ENCODE measurements at regions not wholly inside any gene's neighbourhood (a gene's known extent, or its start where the extent isn't known, plus 50 kb on each side); places are given as distances from the start of the nearest gene placed in this dataset.

- Histone ChIP-seq H3K4me3 (ENCODE audit: low read depth, low read length) (no peak overlapping the region), H3K9me3 (ENCODE audit: control insufficient read depth, insufficient read depth, low read depth, low read length) (no peaks in the 10 kb centered on the region), H3K27ac (ENCODE audit: low read depth, low read length) (no peak overlapping the region), H3K9ac (ENCODE audit: low read length) (no peak overlapping the region), H3K27me3 (ENCODE audit: control insufficient read depth, insufficient read depth, low read length) (no peaks in the 10 kb centered on the region), H3K36me3 (ENCODE audit: control insufficient read depth, insufficient read depth, low read length) (no peaks in the 10 kb centered on the region), H3K4me1 (ENCODE audit: control insufficient read depth, insufficient read depth, low read length) (peaks cover 19% of the 10 kb centered on the region)
Observed at GRCh38 chr14:41298328-41298690, 308.4 kb upstream of the LRFN5 start.

- Histone ChIP-seq H3K9me3 (ENCODE audit: control insufficient read depth, insufficient read depth, low read depth, low read length) (no peaks in the 10 kb centered on the region), H3K4me3 (ENCODE audit: low read depth, low read length) (no peak overlapping the region), H3K27ac (ENCODE audit: low read depth, low read length) (no peak overlapping the region), H3K4me1 (ENCODE audit: control insufficient read depth, insufficient read depth, low read length) (peaks cover 19% of the 10 kb centered on the region), H3K27me3 (ENCODE audit: control insufficient read depth, insufficient read depth, low read length) (no peaks in the 10 kb centered on the region), H3K9ac (ENCODE audit: low read length) (no peak overlapping the region), H3K36me3 (ENCODE audit: control insufficient read depth, insufficient read depth, low read length) (no peaks in the 10 kb centered on the region)
Observed at GRCh38 chr14:41297576-41298327, 308.9 kb upstream of the LRFN5 start.

GRCh38 chr14:41295734-41296133, 310.9 kb upstream of the LRFN5 start:
- H3K27me3 ChIP-seq (ENCODE audit: control insufficient read depth, insufficient read depth, low read length) = no peaks in the 10 kb centered on the region
- H3K36me3 ChIP-seq (ENCODE audit: control insufficient read depth, insufficient read depth, low read length) = no peaks in the 10 kb centered on the region
- no peak overlapping the region for H3K9ac ChIP-seq (ENCODE audit: low read length)
- H3K4me3 ChIP-seq (ENCODE audit: low read depth, low read length) = no peak overlapping the region
- H3K9me3 ChIP-seq (ENCODE audit: control insufficient read depth, insufficient read depth, low read depth, low read length) = no peaks in the 10 kb centered on the region
- H3K4me1 ChIP-seq (ENCODE audit: control insufficient read depth, insufficient read depth, low read length) = peaks cover 4% of the 10 kb centered on the region; the same call in 1 of the 2 replicates
- no peak overlapping the region for H3K27ac ChIP-seq (ENCODE audit: low read depth, low read length)

- H3K4me1 ChIP-seq (ENCODE audit: control insufficient read depth, insufficient read depth, low read length) = no peaks in the 10 kb centered on the region
- no peaks in the 10 kb centered on the region for H3K27me3 ChIP-seq (ENCODE audit: control insufficient read depth, insufficient read depth, low read length)
- no peaks in the 10 kb centered on the region for H3K9me3 ChIP-seq (ENCODE audit: control insufficient read depth, insufficient read depth, low read depth, low read length)
- H3K4me3 ChIP-seq (ENCODE audit: low read depth, low read length) = no peak overlapping the region
- H3K9ac ChIP-seq (ENCODE audit: low read length) = no peak overlapping the region
- no peaks in the 10 kb centered on the region for H3K36me3 ChIP-seq (ENCODE audit: control insufficient read depth, insufficient read depth, low read length)
- no peak overlapping the region for H3K27ac ChIP-seq (ENCODE audit: low read depth, low read length)
Observed at GRCh38 chr14:41289025-41289424, 317.7 kb upstream of the LRFN5 start.

- Histone ChIP-seq H3K27me3 (ENCODE audit: control insufficient read depth, insufficient read depth, low read length) (no peaks in the 10 kb centered on the region), H3K9me3 (ENCODE audit: control insufficient read depth, insufficient read depth, low read depth, low read length) (no peaks in the 10 kb centered on the region), H3K27ac (ENCODE audit: low read depth, low read length) (no peak overlapping the region)
Observed at GRCh38 chr14:41285186-41285748, 321.4 kb upstream of the LRFN5 start.

GRCh38 chr14:41280745-41281144, 325.9 kb upstream of the LRFN5 start:
- Histone ChIP-seq H3K27ac (ENCODE audit: low read depth, low read length) (no peak overlapping the region), H3K4me1 (ENCODE audit: control insufficient read depth, insufficient read depth, low read length) (peaks cover 3% of the 10 kb centered on the region; the same call in 1 of the 2 replicates), H3K27me3 (ENCODE audit: control insufficient read depth, insufficient read depth, low read length) (no peaks in the 10 kb centered on the region), H3K4me3 (ENCODE audit: low read depth, low read length) (no peak overlapping the region), H3K9me3 (ENCODE audit: control insufficient read depth, insufficient read depth, low read depth, low read length) (no peaks in the 10 kb centered on the region), H3K36me3 (ENCODE audit: control insufficient read depth, insufficient read depth, low read length) (no peaks in the 10 kb centered on the region), H3K9ac (ENCODE audit: low read length) (no peak overlapping the region)

More at GRCh38 chr14:41285186-41285748, 321.4 kb upstream of the LRFN5 start:
- Histone ChIP-seq H3K4me3 (ENCODE audit: low read depth, low read length) (no peak overlapping the region), H3K4me1 (ENCODE audit: control insufficient read depth, insufficient read depth, low read length) (peaks cover 3% of the 10 kb centered on the region; the same call in 1 of the 2 replicates), H3K9ac (ENCODE audit: low read length) (no peak overlapping the region), H3K36me3 (ENCODE audit: control insufficient read depth, insufficient read depth, low read length) (no peaks in the 10 kb centered on the region)

GRCh38 chr14:41277450-41277849, 329.2 kb upstream of the LRFN5 start:
- Histone ChIP-seq H3K9me3 (ENCODE audit: control insufficient read depth, insufficient read depth, low read depth, low read length) (no peaks in the 10 kb centered on the region), H3K4me3 (ENCODE audit: low read depth, low read length) (no peak overlapping the region), H3K27me3 (ENCODE audit: control insufficient read depth, insufficient read depth, low read length) (no peaks in the 10 kb centered on the region), H3K36me3 (ENCODE audit: control insufficient read depth, insufficient read depth, low read length) (no peaks in the 10 kb centered on the region), H3K27ac (ENCODE audit: low read depth, low read length) (no peak overlapping the region), H3K9ac (ENCODE audit: low read length) (no peak overlapping the region), H3K4me1 (ENCODE audit: control insufficient read depth, insufficient read depth, low read length) (peaks cover 3% of the 10 kb centered on the region; the same call in 1 of the 2 replicates)

GRCh38 chr14:41257476-41257875, 349.2 kb upstream of the LRFN5 start:
- no peak overlapping the region for H3K27ac ChIP-seq (ENCODE audit: low read depth, low read length)
- no peaks in the 10 kb centered on the region for H3K4me1 ChIP-seq (ENCODE audit: control insufficient read depth, insufficient read depth, low read length)
- H3K9ac ChIP-seq (ENCODE audit: low read length) = no peak overlapping the region
- H3K4me3 ChIP-seq (ENCODE audit: low read depth, low read length) = no peak overlapping the region
- no peaks in the 10 kb centered on the region for H3K36me3 ChIP-seq (ENCODE audit: control insufficient read depth, insufficient read depth, low read length)
- no peaks in the 10 kb centered on the region for H3K27me3 ChIP-seq (ENCODE audit: control insufficient read depth, insufficient read depth, low read length)
- peaks cover 15% of the 10 kb centered on the region; the same call in 1 of the 2 replicates for H3K9me3 ChIP-seq (ENCODE audit: control insufficient read depth, insufficient read depth, low read depth, low read length)

- no peak overlapping the region for H3K9ac ChIP-seq (ENCODE audit: low read length)
- H3K9me3 ChIP-seq (ENCODE audit: control insufficient read depth, insufficient read depth, low read depth, low read length) = peaks cover 4% of the 10 kb centered on the region; the same call in 1 of the 2 replicates
- H3K4me3 ChIP-seq (ENCODE audit: low read depth, low read length) = no peak overlapping the region
- H3K4me1 ChIP-seq (ENCODE audit: control insufficient read depth, insufficient read depth, low read length) = no peaks in the 10 kb centered on the region
- H3K36me3 ChIP-seq (ENCODE audit: control insufficient read depth, insufficient read depth, low read length) = no peaks in the 10 kb centered on the region
- no peaks in the 10 kb centered on the region for H3K27me3 ChIP-seq (ENCODE audit: control insufficient read depth, insufficient read depth, low read length)
- H3K27ac ChIP-seq (ENCODE audit: low read depth, low read length) = no peak overlapping the region
Observed at GRCh38 chr14:41235466-41235865, 371.2 kb upstream of the LRFN5 start.

- Histone ChIP-seq H3K27me3 (ENCODE audit: control insufficient read depth, insufficient read depth, low read length) (no peaks in the 10 kb centered on the region), H3K9me3 (ENCODE audit: control insufficient read depth, insufficient read depth, low read depth, low read length) (no peaks in the 10 kb centered on the region), H3K36me3 (ENCODE audit: control insufficient read depth, insufficient read depth, low read length) (no peaks in the 10 kb centered on the region), H3K27ac (ENCODE audit: low read depth, low read length) (no peak overlapping the region), H3K4me3 (ENCODE audit: low read depth, low read length) (no peak overlapping the region), H3K4me1 (ENCODE audit: control insufficient read depth, insufficient read depth, low read length) (no peaks in the 10 kb centered on the region), H3K9ac (ENCODE audit: low read length) (no peak overlapping the region)
Observed at GRCh38 chr14:41230683-41231082, 376.0 kb upstream of the LRFN5 start.

- Histone ChIP-seq H3K36me3 (ENCODE audit: control insufficient read depth, insufficient read depth, low read length) (no peaks in the 10 kb centered on the region), H3K4me3 (ENCODE audit: low read depth, low read length) (no peak overlapping the region), H3K9me3 (ENCODE audit: control insufficient read depth, insufficient read depth, low read depth, low read length) (no peaks in the 10 kb centered on the region), H3K9ac (ENCODE audit: low read length) (no peak overlapping the region), H3K27me3 (ENCODE audit: control insufficient read depth, insufficient read depth, low read length) (no peaks in the 10 kb centered on the region), H3K27ac (ENCODE audit: low read depth, low read length) (no peak overlapping the region), H3K4me1 (ENCODE audit: control insufficient read depth, insufficient read depth, low read length) (no peaks in the 10 kb centered on the region)
Observed at GRCh38 chr14:41229824-41230223, 376.9 kb upstream of the LRFN5 start.

Data from HUES6 (cell line).